ENCODE measurements at regions not wholly inside any gene's neighbourhood (a gene's known extent, or its start where the extent isn't known, plus 50 kb on each side); places are given as distances from the start of the nearest gene placed in this dataset.
A peak's percentile ranks its signal among the peaks of the same experiment; 100 is the strongest.
"Not testable (repeated sequence)": the region's sequence is repeated elsewhere in the genome, so short reads cannot be mapped to it uniquely, and the experiment has no call there.

DNA sequence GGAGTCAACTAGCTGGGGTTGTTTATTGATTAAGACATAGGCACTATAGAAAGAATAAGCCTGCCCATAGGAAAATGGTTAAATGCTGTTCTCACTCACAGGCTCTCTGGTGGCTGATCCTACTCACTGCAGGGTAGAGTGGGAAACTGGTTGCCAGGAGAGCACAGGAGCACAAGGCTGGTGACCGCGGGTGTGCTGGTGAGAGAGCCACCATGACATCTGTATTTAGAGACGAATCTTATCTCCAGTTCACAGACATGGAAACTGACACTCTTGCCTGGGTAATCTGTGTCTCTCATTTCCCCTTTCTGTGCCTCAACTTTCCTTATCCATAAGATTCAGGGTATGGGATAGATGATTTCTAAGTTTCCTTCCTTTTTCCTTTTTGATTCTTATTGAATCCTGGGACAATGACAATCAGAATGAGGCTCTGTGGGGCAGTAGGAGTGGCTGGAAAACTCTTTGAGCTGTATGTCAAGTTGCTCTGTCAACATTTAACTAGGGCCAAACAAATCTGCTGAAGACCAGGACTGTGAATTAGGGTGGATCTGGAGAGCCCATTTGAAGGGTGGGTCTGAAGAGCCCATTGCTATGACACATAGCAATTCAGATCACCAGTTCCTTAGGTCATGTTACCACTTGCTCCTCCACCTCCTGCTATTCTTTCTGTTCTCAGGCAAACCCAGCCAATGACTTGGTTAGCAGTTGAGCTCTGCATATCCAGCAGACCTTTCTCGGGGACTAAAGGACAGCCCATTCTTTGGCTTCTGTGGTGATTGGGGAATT lies 286.1 kb upstream of the TBL1XR1 start:
- peak; percentile 5 for DNase-seq

DNA sequence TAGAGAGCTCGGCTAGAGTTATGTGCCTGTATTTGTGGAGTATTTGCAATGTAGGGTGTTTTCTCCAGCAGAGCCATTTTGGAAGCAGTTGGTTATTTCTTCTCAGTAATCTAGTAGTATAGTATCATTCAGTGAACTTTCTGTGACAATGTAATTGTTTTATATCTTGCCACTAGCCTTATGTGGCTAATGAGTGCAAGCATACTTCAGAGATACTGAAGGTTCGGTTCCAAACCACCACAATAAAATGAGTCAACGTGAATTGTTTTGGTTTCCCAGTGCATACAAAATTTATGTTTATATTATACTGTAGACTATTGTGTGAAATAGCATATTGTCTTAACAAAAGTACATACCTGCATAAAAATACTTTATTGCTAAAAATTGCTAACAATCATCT lies 286.9 kb upstream of the TBL1XR1 start:
- DNase-seq: no peak

GRCh38 chr3:177484926-177485325 lies 287.6 kb upstream of the TBL1XR1 start:
- no peak for DNase-seq

GRCh38 chr3:177487635-177488186 lies 290.4 kb upstream of the TBL1XR1 start:
- no peak for DNase-seq

GRCh38 chr3:177488740-177489139 lies 291.5 kb upstream of the TBL1XR1 start:
- DNase-seq: no peak

- DNase-seq: no peak
Measured at GRCh38 chr3:177490626-177491025, 293.3 kb upstream of the TBL1XR1 start.

DNA sequence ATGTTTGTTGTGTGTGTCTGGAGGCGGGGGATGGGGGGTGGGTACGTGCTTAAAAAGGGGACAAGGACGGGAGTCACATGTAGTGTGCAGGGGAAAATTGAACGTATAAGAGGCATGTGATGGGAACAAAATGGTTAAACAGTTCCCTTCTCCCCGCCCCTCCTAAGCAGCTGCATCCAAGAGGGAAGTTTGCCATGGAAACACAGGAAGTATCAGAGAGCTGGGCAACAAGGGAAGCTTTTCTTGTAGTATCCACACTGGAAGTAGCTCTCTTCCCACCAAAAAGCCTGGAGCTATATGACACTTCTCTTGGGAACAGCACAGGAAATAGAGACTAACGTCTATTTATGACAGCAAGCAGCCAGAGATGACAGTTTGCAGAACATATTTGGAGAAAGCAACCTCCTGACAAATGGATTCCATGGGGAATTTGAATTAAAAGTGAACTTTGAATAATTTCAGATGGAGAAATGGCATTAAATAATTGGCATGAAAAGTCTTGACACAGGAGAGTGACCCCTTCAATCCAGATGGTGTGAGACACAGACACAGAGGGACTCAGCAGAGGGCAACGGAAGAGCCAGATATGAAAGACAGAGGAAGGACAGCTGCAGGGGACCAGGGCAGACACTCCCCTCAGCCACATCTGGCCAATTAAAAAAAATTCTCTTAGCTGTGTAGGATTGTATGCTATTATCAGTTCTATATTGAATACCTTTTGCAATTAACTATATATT lies 294.2 kb upstream of the TBL1XR1 start:
- DNase-seq: no peak

DNA sequence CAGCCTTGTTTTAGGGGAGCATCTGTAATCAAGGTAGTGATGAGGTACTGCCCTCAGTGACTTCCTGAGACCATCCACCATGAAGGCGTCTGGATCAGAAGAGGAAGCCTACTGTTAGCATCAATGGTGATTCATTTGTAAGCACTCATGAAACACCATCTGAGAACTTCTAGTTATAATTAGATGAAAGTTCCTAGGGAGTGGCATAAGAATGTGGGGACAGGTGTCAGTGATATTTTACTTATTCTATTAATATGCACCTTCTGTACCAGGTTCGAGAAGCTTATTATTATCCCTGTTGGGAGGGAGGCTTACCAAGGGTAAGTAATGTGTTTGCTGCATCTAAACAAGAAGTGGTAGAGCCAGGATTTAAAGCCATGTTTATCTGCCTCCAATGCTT lies 295.8 kb upstream of the TBL1XR1 start:
- DNase-seq: no peak

- no peak for DNase-seq
Measured at GRCh38 chr3:177494216-177494615, 296.9 kb upstream of the TBL1XR1 start.

DNA sequence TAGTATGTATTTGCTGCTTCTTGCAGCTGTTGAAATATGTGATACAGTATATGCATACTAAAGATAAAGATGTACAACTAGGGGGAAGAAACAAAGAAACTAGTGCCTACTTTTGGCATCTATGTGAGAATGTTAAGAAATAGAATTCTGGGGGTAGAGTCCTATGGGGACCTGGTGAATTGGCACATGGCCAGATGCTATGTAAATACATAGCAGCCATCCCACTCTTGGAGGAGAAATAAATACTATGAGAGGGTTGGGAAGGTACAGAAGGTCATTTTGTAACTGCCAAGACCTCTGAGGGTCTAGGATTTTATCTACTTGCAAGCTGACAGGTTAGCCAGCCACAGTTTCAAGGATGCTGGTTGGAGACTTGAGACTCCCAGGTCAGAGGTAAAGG lies 298.3 kb upstream of the TBL1XR1 start:
- DNase-seq: no peak

DNA sequence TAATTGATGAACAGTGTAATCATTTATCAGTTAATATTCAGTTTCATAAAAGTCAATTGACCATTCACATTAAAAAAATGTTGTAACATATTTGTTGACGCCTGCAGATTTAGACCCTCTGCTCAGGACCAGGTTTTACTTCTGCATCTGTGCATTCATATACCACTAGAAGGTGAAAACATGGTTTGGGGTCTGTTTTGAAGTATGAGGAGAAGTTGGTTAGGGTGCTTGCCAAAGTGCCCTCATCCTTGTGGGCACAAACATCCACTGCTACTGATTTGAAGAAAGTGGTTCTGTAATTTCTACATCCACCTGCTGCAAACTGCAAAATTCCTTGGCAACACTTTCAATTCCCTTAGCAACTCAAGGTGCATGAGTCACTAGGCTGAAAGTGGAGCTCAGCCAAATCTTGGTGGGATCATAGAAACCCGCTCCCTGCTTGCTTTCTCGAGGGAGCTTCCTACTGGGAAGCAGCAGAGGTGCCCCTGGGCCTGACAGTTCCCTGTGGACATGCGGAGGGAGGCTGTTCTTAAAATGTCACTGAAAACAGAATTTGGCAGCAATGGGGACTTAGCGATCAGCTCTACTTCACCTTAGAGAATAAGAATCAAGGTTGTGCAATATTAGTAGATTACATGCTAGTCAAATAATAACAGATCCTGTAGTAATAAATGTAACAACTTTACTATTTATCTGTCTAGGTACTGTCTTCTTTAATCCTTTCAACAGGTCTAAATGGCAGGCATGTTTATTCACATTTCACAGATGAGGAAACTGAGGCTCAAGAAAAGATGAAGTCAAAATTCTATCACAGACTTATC lies 301.0 kb upstream of the TBL1XR1 start:
- no peak for DNase-seq

GRCh38 chr3:177499039-177499438 lies 301.8 kb upstream of the TBL1XR1 start:
- not testable (repeated sequence) for DNase-seq

DNA sequence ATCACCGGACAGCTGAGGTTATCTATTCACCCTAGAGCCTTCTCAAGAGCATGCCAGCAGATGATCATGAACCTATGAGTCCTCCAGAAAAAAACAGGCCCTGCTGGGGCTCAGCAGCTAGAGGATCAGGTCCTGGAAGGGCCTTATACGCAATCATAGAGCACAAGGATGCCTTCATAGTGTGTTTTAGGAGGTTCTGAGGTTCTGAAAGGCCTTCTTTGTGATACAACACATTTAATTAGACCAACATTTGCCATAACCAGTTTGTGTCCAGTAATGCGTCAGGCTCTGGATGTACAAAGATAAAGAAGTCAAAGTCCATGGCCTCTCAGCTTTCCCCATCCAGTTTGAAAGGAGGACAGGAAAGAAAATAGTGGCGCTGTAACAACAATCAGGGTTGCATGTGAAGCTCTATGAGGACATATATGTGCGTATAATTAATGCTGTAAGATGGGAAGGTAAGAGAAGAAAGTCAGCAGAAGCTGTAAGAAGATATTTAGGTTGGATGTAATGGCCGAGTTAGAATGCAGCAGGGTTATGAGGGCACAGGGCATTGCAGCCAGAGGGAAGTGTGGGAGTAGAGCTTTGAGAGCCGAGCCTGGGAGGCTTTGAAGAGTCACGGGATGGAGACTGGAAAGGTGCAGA lies 302.6 kb upstream of the TBL1XR1 start:
- no peak for DNase-seq

GRCh38 chr3:177510693-177511216 lies 313.5 kb upstream of the TBL1XR1 start:
- DNase-seq: no peak

DNA sequence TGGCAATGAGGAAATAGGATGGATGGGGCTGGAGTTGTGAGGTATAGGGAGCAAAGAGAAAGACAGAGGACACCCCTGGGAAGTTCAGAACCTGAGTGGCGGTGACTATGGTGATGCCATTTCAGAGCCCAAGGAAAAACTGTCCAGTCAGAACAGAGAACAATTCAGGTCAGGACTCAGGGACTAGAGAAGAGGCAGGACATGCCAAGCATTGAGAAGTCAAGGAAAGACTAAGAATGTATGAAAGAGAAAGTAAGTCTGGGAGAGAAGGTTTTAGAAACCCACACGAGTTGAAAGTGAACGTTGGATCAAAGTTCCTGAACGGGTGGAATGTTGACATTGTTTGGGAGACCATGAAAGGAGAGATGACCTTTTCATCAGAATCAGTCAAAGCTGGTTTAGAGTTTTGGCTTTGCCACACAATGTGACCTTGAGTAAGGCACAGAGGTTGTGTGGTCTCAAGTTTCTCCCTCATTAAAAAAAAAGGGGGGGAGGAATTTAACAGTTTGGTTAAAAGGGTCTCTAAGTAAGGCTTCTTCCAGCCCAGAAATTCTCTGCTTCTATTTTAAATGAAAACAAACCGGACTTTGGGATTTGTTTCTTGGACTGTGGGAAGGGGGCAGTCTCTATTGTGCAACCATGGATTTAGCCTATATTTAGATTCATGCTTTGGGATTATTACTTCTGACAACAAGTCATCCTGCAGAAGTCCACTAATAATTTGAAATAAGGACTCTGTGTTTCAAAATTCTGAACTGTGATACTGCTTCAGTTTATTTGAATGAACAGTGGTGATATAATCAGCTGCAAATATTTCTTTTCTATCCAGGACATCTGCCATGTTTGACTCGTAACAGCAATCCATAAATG lies 315.9 kb upstream of the TBL1XR1 start:
- no peak for DNase-seq

DNA sequence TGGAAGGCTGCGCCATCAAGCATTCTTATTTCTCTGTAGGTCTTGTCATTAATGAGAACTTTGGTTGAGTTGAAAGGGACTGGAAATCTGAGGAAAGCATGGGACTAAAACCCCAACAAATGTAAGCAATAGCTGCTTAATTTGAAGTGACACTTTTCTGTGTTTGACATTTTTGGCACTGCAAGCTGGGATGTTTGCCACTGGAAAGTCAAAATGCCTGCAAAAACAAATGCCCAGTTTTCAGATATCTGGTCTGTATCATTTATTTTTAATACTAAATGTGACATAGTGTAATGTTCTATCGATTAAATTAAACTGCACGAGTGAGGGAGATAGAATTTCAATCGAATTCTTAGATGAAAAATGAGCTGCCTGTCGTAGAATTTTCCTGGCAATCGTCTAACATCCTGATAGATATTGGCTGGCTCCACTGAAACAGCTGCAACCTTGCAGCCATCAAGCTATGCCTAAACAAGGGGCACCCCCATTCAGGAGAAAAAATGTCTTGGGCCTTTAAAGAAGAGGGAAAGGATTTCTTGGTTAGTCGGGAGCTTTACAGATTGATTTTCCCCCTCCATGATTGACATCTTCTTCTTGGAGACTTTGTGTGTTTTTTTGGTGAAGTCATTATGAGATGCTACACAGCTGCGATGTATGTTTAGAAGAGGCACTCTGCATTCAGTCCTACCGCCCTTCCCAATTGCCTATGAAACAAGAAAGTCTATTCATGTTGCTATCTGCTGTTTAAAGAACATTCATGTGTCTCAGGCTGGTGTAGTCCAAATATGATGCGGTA lies 316.7 kb upstream of the TBL1XR1 start:
- no peak for DNase-seq

- no peak for DNase-seq
Measured at GRCh38 chr3:177514611-177515499, 317.6 kb upstream of the TBL1XR1 start.

DNA sequence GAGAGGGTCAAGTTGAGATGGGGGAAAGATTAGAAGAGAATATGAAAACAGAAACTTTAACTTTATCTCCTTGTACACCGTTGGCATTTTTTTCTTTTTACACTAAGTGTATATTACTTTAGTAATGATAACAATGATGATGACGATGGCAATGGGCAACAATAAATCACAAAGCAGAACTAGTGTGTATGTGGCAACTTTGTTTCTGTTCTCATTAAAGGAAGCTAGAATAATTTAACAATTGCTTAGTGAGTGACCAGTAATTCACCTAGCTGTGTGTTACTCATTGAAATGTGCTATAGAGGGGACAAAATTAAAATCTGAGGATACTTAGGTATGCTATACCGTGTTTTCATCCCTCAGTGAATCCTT lies 318.5 kb upstream of the TBL1XR1 start:
- no peak for DNase-seq

- no peak for DNase-seq
Measured at GRCh38 chr3:177516158-177517011, 319.1 kb upstream of the TBL1XR1 start.
